MCF 10A (cell line): ENCODE measurements at regions not wholly inside any gene's neighbourhood (a gene's known extent, or its start where the extent isn't known, plus 50 kb on each side); places are given as distances from the start of the nearest gene placed in this dataset.

ENCODE experiments used
- BruUV-seq: library from RNA; stranded (reverse); fragments of 400-500 nt; replicated peaks from 2 replicates; lab custom pipeline; 2021; lab: Mats Ljungman, UMichigan
- CTCF ChIA-PET: fragments of 300-600 bp; sonication (Branson Sonifier 250); formaldehyde crosslinking; extraction: SDS; loops from one replicate; lab custom pipeline; 2021; ENCODE audit warnings: antibody characterized with exemption, inconsistent platforms; lab: Yijun Ruan, JAX
- POLR2A ChIA-PET: fragments of 300-600, 350-650 bp; sonication (Branson Sonifier 250); formaldehyde crosslinking; extraction: SDS; loops from one replicate; lab custom pipeline; 2020; ENCODE audit warnings: antibody characterized with exemption, inconsistent platforms; lab: Yijun Ruan, JAX
- DNase-seq: peaks from one replicate; pipeline ENCODE4 v3.0.0-alpha.2; 2018; ENCODE audit not compliant: unreplicated experiment
- H3K27ac Mint-ChIP-seq: one replicate; pipeline ENCODE4 v1.8.0; 2022; ENCODE audit warnings: mild to moderate bottlenecking, low read depth, mixed read lengths; ENCODE audit not compliant: unreplicated experiment
- H3K27me3 Mint-ChIP-seq: one replicate; pipeline ENCODE4 v1.8.0; 2022; ENCODE audit warnings: mixed read lengths; ENCODE audit not compliant: insufficient read depth, unreplicated experiment
- H3K36me3 Mint-ChIP-seq: one replicate; pipeline ENCODE4 v1.8.0; 2022; ENCODE audit warnings: mild to moderate bottlenecking, moderate library complexity, mixed read lengths; ENCODE audit not compliant: insufficient read depth, unreplicated experiment
- H3K4me1 Mint-ChIP-seq: one replicate; pipeline ENCODE4 v1.8.0; 2022; ENCODE audit warnings: mixed read lengths; ENCODE audit not compliant: insufficient read depth, unreplicated experiment
- H3K4me3 Mint-ChIP-seq: one replicate; pipeline ENCODE4 v1.8.0; 2022; ENCODE audit warnings: mild to moderate bottlenecking, moderate library complexity, mixed read lengths; ENCODE audit not compliant: unreplicated experiment
- H3K9me3 Mint-ChIP-seq: one replicate; pipeline ENCODE4 v1.8.0; 2022; ENCODE audit warnings: mixed read lengths; ENCODE audit not compliant: unreplicated experiment
- intact Hi-C: fragments of 100-400 bp; cut with micrococcal nuclease; formaldehyde crosslinking; loops from 2 replicates; pipeline ENCODE4 v1.14.1; 2022
- TF ChIP-seq, protein P1 (sequence below): fragments of 200-600 bp; IDR thresholded peaks from one replicate; pipeline ENCODE4 v1.8.0; 2022; ENCODE audit warnings: antibody characterized with exemption, mild to moderate bottlenecking; ENCODE audit not compliant: unreplicated experiment

DNA sequence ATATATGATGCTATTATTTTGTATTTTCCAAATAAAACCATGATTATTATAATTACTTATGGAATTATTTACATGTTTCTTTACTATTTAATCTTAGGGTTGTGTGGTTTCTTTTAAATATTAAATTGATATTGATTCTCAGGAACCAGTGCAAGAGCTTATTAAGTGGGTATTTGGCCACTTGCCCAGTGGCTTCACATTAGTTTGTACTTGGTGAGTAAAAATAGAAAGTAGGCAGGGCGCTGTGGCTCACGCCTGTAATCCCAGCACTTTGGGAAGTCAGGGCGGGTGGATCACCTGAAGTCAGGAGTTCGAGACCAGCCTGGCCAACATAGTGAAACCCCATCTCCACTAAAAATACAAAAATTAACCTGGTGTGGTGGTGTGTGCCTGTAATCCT lies 497.1 kb downstream of the PTPRC start:
- Mint-ChIP-seq H3K27me3 (no peaks in the 10 kb centered on the region), H3K36me3 (no peaks in the 10 kb centered on the region), H3K4me3 (no peak overlapping the region), H3K4me1 (no peaks in the 10 kb centered on the region), H3K9me3 (peaks cover 7% of the 10 kb centered on the region), H3K27ac (no peak overlapping the region)
- POLR2A ChIA-PET: no interaction called here
- TF ChIP-seq, protein P1, sequence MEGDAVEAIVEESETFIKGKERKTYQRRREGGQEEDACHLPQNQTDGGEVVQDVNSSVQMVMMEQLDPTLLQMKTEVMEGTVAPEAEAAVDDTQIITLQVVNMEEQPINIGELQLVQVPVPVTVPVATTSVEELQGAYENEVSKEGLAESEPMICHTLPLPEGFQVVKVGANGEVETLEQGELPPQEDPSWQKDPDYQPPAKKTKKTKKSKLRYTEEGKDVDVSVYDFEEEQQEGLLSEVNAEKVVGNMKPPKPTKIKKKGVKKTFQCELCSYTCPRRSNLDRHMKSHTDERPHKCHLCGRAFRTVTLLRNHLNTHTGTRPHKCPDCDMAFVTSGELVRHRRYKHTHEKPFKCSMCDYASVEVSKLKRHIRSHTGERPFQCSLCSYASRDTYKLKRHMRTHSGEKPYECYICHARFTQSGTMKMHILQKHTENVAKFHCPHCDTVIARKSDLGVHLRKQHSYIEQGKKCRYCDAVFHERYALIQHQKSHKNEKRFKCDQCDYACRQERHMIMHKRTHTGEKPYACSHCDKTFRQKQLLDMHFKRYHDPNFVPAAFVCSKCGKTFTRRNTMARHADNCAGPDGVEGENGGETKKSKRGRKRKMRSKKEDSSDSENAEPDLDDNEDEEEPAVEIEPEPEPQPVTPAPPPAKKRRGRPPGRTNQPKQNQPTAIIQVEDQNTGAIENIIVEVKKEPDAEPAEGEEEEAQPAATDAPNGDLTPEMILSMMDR: no peak
- CTCF ChIA-PET: interaction anchor here (0.6 kb wide), 1 partner anchor 508 kb away, joined by 4 read pairs; no protein-coding TSS in a partner anchor
- no TSS peak for BruUV-seq
- intact Hi-C loops: no loop called here
- DNase-seq: no peak

DNA sequence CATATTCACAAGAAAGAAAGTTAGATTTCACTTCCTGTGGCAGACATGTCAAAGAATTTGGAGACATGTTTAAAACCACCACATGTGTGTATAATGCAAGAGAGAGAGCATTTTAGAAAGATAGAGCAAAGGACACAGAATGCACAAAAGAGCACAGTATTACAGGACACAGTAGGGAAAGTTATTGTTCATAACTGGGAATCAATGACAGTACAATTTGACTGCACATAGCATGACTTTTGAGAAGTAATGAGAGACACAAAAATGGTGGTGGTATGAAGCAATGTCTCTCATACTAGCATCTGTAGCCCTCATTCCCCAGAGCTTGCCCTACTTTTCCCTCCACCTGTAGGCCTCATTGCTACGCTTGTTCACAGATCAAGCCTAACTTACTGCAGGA lies 499.2 kb downstream of the PTPRC start:
- H3K4me1 Mint-ChIP-seq: no peaks in the 10 kb centered on the region

DNA sequence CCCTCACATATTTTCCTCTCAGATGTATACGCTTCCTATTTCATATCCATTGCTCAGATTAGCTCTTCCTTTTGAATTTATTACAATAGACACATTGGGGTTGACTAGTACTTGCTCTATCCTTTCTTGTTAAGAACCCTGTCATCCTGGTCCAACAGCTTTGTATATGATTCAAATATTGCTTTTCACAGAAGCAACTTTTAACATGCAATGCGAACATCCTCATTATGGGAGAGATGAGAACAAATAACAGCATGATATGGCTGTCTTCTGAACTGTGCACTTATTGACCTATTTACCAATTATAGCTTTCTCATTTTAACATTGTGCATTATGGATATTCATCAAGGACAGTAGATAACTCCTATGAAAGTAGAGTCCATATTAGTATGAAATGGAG lies 510.8 kb downstream of the PTPRC start:
- Mint-ChIP-seq H3K27ac (no peak overlapping the region), H3K9me3 (no peaks in the 10 kb centered on the region), H3K27me3 (no peaks in the 10 kb centered on the region), H3K4me1 (no peaks in the 10 kb centered on the region), H3K4me3 (no peak overlapping the region), H3K36me3 (no peaks in the 10 kb centered on the region)
- intact Hi-C loops: no loop called here
- BruUV-seq: no TSS peak
- no peak for DNase-seq
- POLR2A ChIA-PET: interaction anchor here (0.6 kb wide), 1 partner anchor 18 kb away, joined by 3 read pairs; no protein-coding TSS in a partner anchor
- CTCF ChIA-PET: interaction anchor here (0.6 kb wide), 1 partner anchor 720 kb away, joined by 9 read pairs; no protein-coding TSS in a partner anchor
- TF ChIP-seq, protein P1: no peak

More for the DNA sequence above, 499.2 kb downstream of the PTPRC start:
- CTCF ChIA-PET: no interaction called here
- no peaks in the 10 kb centered on the region for H3K27me3 Mint-ChIP-seq
- intact Hi-C loops: no loop called here
- no TSS peak for BruUV-seq
- H3K9me3 Mint-ChIP-seq: no peaks in the 10 kb centered on the region
- no peak for DNase-seq
- H3K36me3 Mint-ChIP-seq: no peaks in the 10 kb centered on the region
- H3K27ac Mint-ChIP-seq: no peak overlapping the region
- TF ChIP-seq, protein P1: no peak
- H3K4me3 Mint-ChIP-seq: no peak overlapping the region
- POLR2A ChIA-PET: no interaction called here

DNA sequence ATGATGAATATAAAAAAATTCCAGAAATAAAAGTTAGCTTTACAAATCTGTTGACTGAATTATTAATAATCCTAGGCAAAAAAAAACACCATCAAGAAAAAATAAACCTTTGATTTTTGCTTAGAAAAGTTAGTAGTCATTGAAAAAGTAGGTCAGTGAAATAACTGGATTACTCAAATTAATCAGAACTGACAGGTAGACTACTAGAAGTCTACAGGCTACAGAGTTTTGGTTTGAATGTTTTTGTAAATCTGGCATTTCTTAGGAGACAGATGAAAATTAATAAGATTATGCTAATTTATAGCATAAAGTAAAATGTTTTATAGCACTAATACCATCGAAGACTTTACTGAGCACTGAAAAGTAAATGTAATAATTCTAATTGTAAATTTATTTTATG lies 511.9 kb downstream of the PTPRC start:
- TF ChIP-seq, protein P1: no peak
- no TSS peak for BruUV-seq
- Mint-ChIP-seq H3K4me1 (no peaks in the 10 kb centered on the region), H3K36me3 (no peaks in the 10 kb centered on the region), H3K9me3 (no peaks in the 10 kb centered on the region), H3K27ac (no peak overlapping the region), H3K4me3 (no peak overlapping the region), H3K27me3 (no peaks in the 10 kb centered on the region)
- intact Hi-C loops: no loop called here
- DNase-seq: no peak
- ChIA-PET POLR2A (no interaction called here), CTCF (no interaction called here)
